Nephron (organoid): ENCODE measurements at regions not wholly inside any gene's neighbourhood (a gene's known extent, or its start where the extent isn't known, plus 50 kb on each side); places are given as distances from the start of the nearest gene placed in this dataset.
A peak's percentile ranks its signal among the peaks of the same experiment; 100 is the strongest.

Source experiments
- H3K27ac Mint-ChIP-seq, 3 experiments: 2 replicates each; pipeline ENCODE4 v1.8.0; 2020; ENCODE audit warnings: mixed read lengths in 3 of 3, mild to moderate bottlenecking in 2 of 3, moderate library complexity in 1 of 3
- H3K27me3 Mint-ChIP-seq: 2 replicates; pipeline ENCODE4 v1.8.0; 2021; ENCODE audit warnings: low read depth, mild to moderate bottlenecking, moderate library complexity, mixed read lengths
- H3K36me3 Mint-ChIP-seq: 2 replicates; pipeline ENCODE4 v1.8.0; 2020; ENCODE audit warnings: low read depth, mixed read lengths
- H3K4me1 Mint-ChIP-seq: 2 replicates; pipeline ENCODE4 v1.8.0; 2020; ENCODE audit warnings: mixed read lengths
- H3K4me3 Mint-ChIP-seq, 3 experiments: 2 replicates each; pipeline ENCODE4 v1.8.0; 2020; ENCODE audit warnings: mild to moderate bottlenecking in 3 of 3, mixed read lengths in 3 of 3, moderate library complexity in 2 of 3
- H3K9me3 Mint-ChIP-seq: 2 replicates; pipeline ENCODE4 v1.8.0; 2020; ENCODE audit warnings: mixed read lengths
- CTCF ChIP-seq, 3 experiments: fragments of 200-600 bp; sonication (generic); IDR thresholded peaks; one replicate each; pipeline ENCODE4 v1.5.0; 2021; ENCODE audit warnings: antibody characterized with exemption in 3 of 3; ENCODE audit not compliant: unreplicated experiment in 3 of 3

GRCh38 chr6:25089442-25089841 is 153.7 kb upstream of the RIPOR2 start:
- H3K9me3 Mint-ChIP-seq = no peaks in the 10 kb centered on the region
- H3K36me3 Mint-ChIP-seq = no peaks in the 10 kb centered on the region
- H3K27ac Mint-ChIP-seq = no peak overlapping the region
- peaks cover 4% of the 10 kb centered on the region for H3K4me1 Mint-ChIP-seq
- H3K4me3 Mint-ChIP-seq = no peak overlapping the region
- H3K27me3 Mint-ChIP-seq = peaks cover 7% of the 10 kb centered on the region
- no peak for TF ChIP-seq CTCF (IDR thresholded peaks at IDR 0.05; ENCODE audit: unreplicated experiment in 3 of 3)

- Mint-ChIP-seq H3K27ac (no peak overlapping the region), H3K36me3 (no peaks in the 10 kb centered on the region), H3K9me3 (no peaks in the 10 kb centered on the region), H3K4me3 (no peak overlapping the region), H3K27me3 (peaks cover 10% of the 10 kb centered on the region), H3K4me1 (no peaks in the 10 kb centered on the region)
- no peak for TF ChIP-seq CTCF (IDR thresholded peaks at IDR 0.05; ENCODE audit: unreplicated experiment in 3 of 3)
Observed at GRCh38 chr6:25094726-25095125, 159.0 kb upstream of the RIPOR2 start.

GRCh38 chr6:25100288-25100687 is 164.5 kb upstream of the RIPOR2 start:
- Mint-ChIP-seq H3K4me3 (no peak overlapping the region), H3K4me1 (peaks cover under 1% of the 10 kb centered on the region), H3K36me3 (no peaks in the 10 kb centered on the region), H3K27ac (no peak overlapping the region), H3K9me3 (no peaks in the 10 kb centered on the region), H3K27me3 (peaks cover 4% of the 10 kb centered on the region)
- TF ChIP-seq CTCF (IDR thresholded peaks at IDR 0.05; ENCODE audit: unreplicated experiment in 3 of 3) = no peak

- no peak for TF ChIP-seq CTCF (IDR thresholded peaks at IDR 0.05; ENCODE audit: unreplicated experiment in 3 of 3)
- H3K27me3 Mint-ChIP-seq = peaks cover 4% of the 10 kb centered on the region
- H3K36me3 Mint-ChIP-seq = no peaks in the 10 kb centered on the region
- peak overlapping the region in 1 of 3 experiments; percentile 22 for H3K4me3 Mint-ChIP-seq
- H3K9me3 Mint-ChIP-seq = no peaks in the 10 kb centered on the region
- peaks cover 4% of the 10 kb centered on the region for H3K4me1 Mint-ChIP-seq
- peak overlapping the region; percentile 89 to 94 (median 93) for H3K27ac Mint-ChIP-seq
Observed at GRCh38 chr6:25103603-25104002, 167.8 kb upstream of the RIPOR2 start.

- no peaks in the 10 kb centered on the region for H3K36me3 Mint-ChIP-seq
- H3K4me1 Mint-ChIP-seq = peaks cover 4% of the 10 kb centered on the region
- no peaks in the 10 kb centered on the region for H3K9me3 Mint-ChIP-seq
- H3K27me3 Mint-ChIP-seq = no peaks in the 10 kb centered on the region
- TF ChIP-seq CTCF (IDR thresholded peaks at IDR 0.05; ENCODE audit: unreplicated experiment in 3 of 3) = no peak
- no peak overlapping the region for H3K4me3 Mint-ChIP-seq
- H3K27ac Mint-ChIP-seq = no peak overlapping the region
Observed at GRCh38 chr6:25105070-25105925, 169.5 kb upstream of the RIPOR2 start.

GRCh38 chr6:25107218-25107617 is 171.5 kb upstream of the RIPOR2 start:
- no peak for TF ChIP-seq CTCF (IDR thresholded peaks at IDR 0.05; ENCODE audit: unreplicated experiment in 3 of 3)
- Mint-ChIP-seq H3K36me3 (no peaks in the 10 kb centered on the region), H3K9me3 (no peaks in the 10 kb centered on the region), H3K4me1 (peaks cover 4% of the 10 kb centered on the region), H3K4me3 (no peak overlapping the region), H3K27me3 (no peaks in the 10 kb centered on the region), H3K27ac (no peak overlapping the region)
